ENCODE measurements at regions not wholly inside any gene's neighbourhood (a gene's known extent, or its start where the extent isn't known, plus 50 kb on each side); places are given as distances from the start of the nearest gene placed in this dataset.

DNA sequence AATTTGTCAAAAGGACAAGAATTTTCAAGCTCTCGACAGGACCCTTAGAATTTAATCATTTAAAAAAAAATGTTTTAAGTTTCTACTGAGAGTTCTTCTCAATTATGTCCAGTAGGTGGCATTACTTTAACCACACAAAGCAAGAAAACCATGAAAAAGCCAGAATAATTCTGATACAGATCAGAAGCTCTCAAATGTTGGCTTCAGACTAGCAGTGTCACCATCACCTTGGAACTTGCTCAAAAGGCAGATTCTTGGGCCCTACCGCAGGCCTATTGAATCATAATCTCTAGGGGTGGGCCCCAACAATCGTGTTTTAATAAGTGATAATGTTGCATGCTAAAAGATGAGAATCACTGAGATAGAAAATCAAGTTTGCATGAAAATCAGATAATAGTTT is 99.5 kb upstream of the KCNMB2 start:
- Histone ChIP-seq H3K9me3 (ENCODE audit: low read depth, low read length) (no peaks in the 10 kb centered on the region), H3K36me3 (ENCODE audit: insufficient read depth, low read length) (no peaks in the 10 kb centered on the region), H3K9ac (ENCODE audit: insufficient read length) (no peak overlapping the region), H3K27ac (no peak overlapping the region), H3K4me3 (no peak overlapping the region)
- TF ChIP-seq POLR2AphosphoS5 (IDR thresholded peaks at IDR 0.05; ENCODE audit: borderline replicate concordance, low read depth, low read length) (no peak), EZH2 (IDR thresholded peaks at IDR 0.05) (no peak), FOXP2 (optimal IDR thresholded peaks at IDR 0.05; ENCODE audit: control extremely low read depth, extremely low read length, insufficient read depth) (no peak)
- DNase-seq (ENCODE audit: low read depth, low spot score): peak; percentile 53

GRCh38 chr3:178437236-178437635 is 99.0 kb upstream of the KCNMB2 start:
- Histone ChIP-seq H3K36me3 (ENCODE audit: insufficient read depth, low read length) (no peaks in the 10 kb centered on the region), H3K4me3 (no peak overlapping the region), H3K27ac (no peak overlapping the region), H3K9me3 (ENCODE audit: low read depth, low read length) (no peaks in the 10 kb centered on the region), H3K9ac (ENCODE audit: insufficient read length) (no peak overlapping the region)
- TF ChIP-seq POLR2AphosphoS5 (IDR thresholded peaks at IDR 0.05; ENCODE audit: borderline replicate concordance, low read depth, low read length) (no peak), EZH2 (IDR thresholded peaks at IDR 0.05) (no peak), FOXP2 (optimal IDR thresholded peaks at IDR 0.05; ENCODE audit: control extremely low read depth, extremely low read length, insufficient read depth) (no peak)
- DNase-seq (ENCODE audit: low read depth, low spot score): no peak

- Histone ChIP-seq H3K9ac (ENCODE audit: insufficient read length) (no peak overlapping the region), H3K27ac (no peak overlapping the region), H3K4me3 (no peak overlapping the region), H3K36me3 (ENCODE audit: insufficient read depth, low read length) (no peaks in the 10 kb centered on the region), H3K9me3 (ENCODE audit: low read depth, low read length) (no peaks in the 10 kb centered on the region)
- TF ChIP-seq FOXP2 (optimal IDR thresholded peaks at IDR 0.05; ENCODE audit: control extremely low read depth, extremely low read length, insufficient read depth): no peak
- no peak for TF ChIP-seq EZH2 (IDR thresholded peaks at IDR 0.05)
- no peak for TF ChIP-seq POLR2AphosphoS5 (IDR thresholded peaks at IDR 0.05; ENCODE audit: borderline replicate concordance, low read depth, low read length)
- no peak for DNase-seq (ENCODE audit: low read depth, low spot score)
Observed at GRCh38 chr3:178439504-178439903, 96.7 kb upstream of the KCNMB2 start.

- TF ChIP-seq FOXP2 (optimal IDR thresholded peaks at IDR 0.05; ENCODE audit: control extremely low read depth, extremely low read length, insufficient read depth) (no peak), POLR2AphosphoS5 (IDR thresholded peaks at IDR 0.05; ENCODE audit: borderline replicate concordance, low read depth, low read length) (no peak), EZH2 (IDR thresholded peaks at IDR 0.05) (no peak)
- DNase-seq (ENCODE audit: low read depth, low spot score): no peak
- Histone ChIP-seq H3K9ac (ENCODE audit: insufficient read length) (no peak overlapping the region), H3K27ac (no peak overlapping the region), H3K9me3 (ENCODE audit: low read depth, low read length) (no peaks in the 10 kb centered on the region), H3K4me3 (no peak overlapping the region), H3K36me3 (ENCODE audit: insufficient read depth, low read length) (no peaks in the 10 kb centered on the region)
Observed at GRCh38 chr3:178440043-178440442, 96.2 kb upstream of the KCNMB2 start.

- no peaks in the 10 kb centered on the region for H3K36me3 ChIP-seq (ENCODE audit: insufficient read depth, low read length)
- no peak for DNase-seq (ENCODE audit: low read depth, low spot score)
- no peak overlapping the region for H3K27ac ChIP-seq
- H3K4me3 ChIP-seq: no peak overlapping the region
- no peaks in the 10 kb centered on the region for H3K9me3 ChIP-seq (ENCODE audit: low read depth, low read length)
- no peak overlapping the region for H3K9ac ChIP-seq (ENCODE audit: insufficient read length)
- TF ChIP-seq FOXP2 (optimal IDR thresholded peaks at IDR 0.05; ENCODE audit: control extremely low read depth, extremely low read length, insufficient read depth) (no peak), POLR2AphosphoS5 (IDR thresholded peaks at IDR 0.05; ENCODE audit: borderline replicate concordance, low read depth, low read length) (no peak), EZH2 (IDR thresholded peaks at IDR 0.05) (no peak)
Observed at GRCh38 chr3:178443634-178444033, 92.6 kb upstream of the KCNMB2 start.

- TF ChIP-seq FOXP2 (optimal IDR thresholded peaks at IDR 0.05; ENCODE audit: control extremely low read depth, extremely low read length, insufficient read depth): no peak
- TF ChIP-seq EZH2 (IDR thresholded peaks at IDR 0.05): no peak
- no peak for TF ChIP-seq POLR2AphosphoS5 (IDR thresholded peaks at IDR 0.05; ENCODE audit: borderline replicate concordance, low read depth, low read length)
- no peaks in the 10 kb centered on the region for H3K9me3 ChIP-seq (ENCODE audit: low read depth, low read length)
- H3K9ac ChIP-seq (ENCODE audit: insufficient read length): no peak overlapping the region
- H3K27ac ChIP-seq: no peak overlapping the region
- H3K36me3 ChIP-seq (ENCODE audit: insufficient read depth, low read length): no peaks in the 10 kb centered on the region
- H3K4me3 ChIP-seq: no peak overlapping the region
- DNase-seq (ENCODE audit: low read depth, low spot score): no peak
Observed at GRCh38 chr3:178445139-178445538, 91.1 kb upstream of the KCNMB2 start.

GRCh38 chr3:178446059-178446458 is 90.2 kb upstream of the KCNMB2 start:
- Histone ChIP-seq H3K4me3 (no peak overlapping the region), H3K36me3 (ENCODE audit: insufficient read depth, low read length) (no peaks in the 10 kb centered on the region), H3K27ac (no peak overlapping the region), H3K9ac (ENCODE audit: insufficient read length) (no peak overlapping the region), H3K9me3 (ENCODE audit: low read depth, low read length) (no peaks in the 10 kb centered on the region)
- no peak for DNase-seq (ENCODE audit: low read depth, low spot score)
- no peak for TF ChIP-seq EZH2 (IDR thresholded peaks at IDR 0.05)
- no peak for TF ChIP-seq FOXP2 (optimal IDR thresholded peaks at IDR 0.05; ENCODE audit: control extremely low read depth, extremely low read length, insufficient read depth)
- no peak for TF ChIP-seq POLR2AphosphoS5 (IDR thresholded peaks at IDR 0.05; ENCODE audit: borderline replicate concordance, low read depth, low read length)

DNA sequence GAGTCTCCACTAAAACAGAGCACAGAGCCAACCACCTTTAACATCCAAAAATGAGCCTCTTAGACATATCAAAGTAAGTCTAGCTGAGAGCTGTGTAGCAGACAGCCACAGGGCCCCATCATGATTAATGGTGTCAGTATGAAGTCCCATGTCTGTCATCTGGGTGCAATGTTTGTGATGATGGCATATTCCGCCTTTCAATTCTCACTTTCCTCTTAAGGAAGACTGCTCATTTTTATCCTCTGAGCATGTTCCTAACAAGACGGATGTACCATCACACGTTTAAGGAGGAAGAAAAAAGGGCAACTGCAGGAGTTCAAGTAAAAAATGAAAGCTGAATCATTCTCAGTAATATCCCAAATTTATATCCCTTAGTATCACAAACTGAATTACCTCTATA is 85.8 kb upstream of the KCNMB2 start:
- H3K27ac ChIP-seq: no peak overlapping the region
- DNase-seq (ENCODE audit: low read depth, low spot score): no peak
- no peaks in the 10 kb centered on the region for H3K9me3 ChIP-seq (ENCODE audit: low read depth, low read length)
- no peak overlapping the region for H3K4me3 ChIP-seq
- no peaks in the 10 kb centered on the region for H3K36me3 ChIP-seq (ENCODE audit: insufficient read depth, low read length)
- TF ChIP-seq FOXP2 (optimal IDR thresholded peaks at IDR 0.05; ENCODE audit: control extremely low read depth, extremely low read length, insufficient read depth): no peak
- no peak for TF ChIP-seq EZH2 (IDR thresholded peaks at IDR 0.05)
- no peak for TF ChIP-seq POLR2AphosphoS5 (IDR thresholded peaks at IDR 0.05; ENCODE audit: borderline replicate concordance, low read depth, low read length)
- H3K9ac ChIP-seq (ENCODE audit: insufficient read length): no peak overlapping the region

- no peaks in the 10 kb centered on the region for H3K9me3 ChIP-seq (ENCODE audit: low read depth, low read length)
- no peaks in the 10 kb centered on the region for H3K36me3 ChIP-seq (ENCODE audit: insufficient read depth, low read length)
- no peak for TF ChIP-seq POLR2AphosphoS5 (IDR thresholded peaks at IDR 0.05; ENCODE audit: borderline replicate concordance, low read depth, low read length)
- TF ChIP-seq EZH2 (IDR thresholded peaks at IDR 0.05): no peak
- no peak for TF ChIP-seq FOXP2 (optimal IDR thresholded peaks at IDR 0.05; ENCODE audit: control extremely low read depth, extremely low read length, insufficient read depth)
- H3K27ac ChIP-seq: no peak overlapping the region
- H3K9ac ChIP-seq (ENCODE audit: insufficient read length): no peak overlapping the region
- H3K4me3 ChIP-seq: no peak overlapping the region
- no peak for DNase-seq (ENCODE audit: low read depth, low spot score)
Observed at GRCh38 chr3:178451799-178452198, 84.4 kb upstream of the KCNMB2 start.

All from SK-N-MC (cell line).